HCT116 (cell line): ENCODE measurements at regions not wholly inside any gene's neighbourhood (a gene's known extent, or its start where the extent isn't known, plus 50 kb on each side); places are given as distances from the start of the nearest gene placed in this dataset.

Experiments used
- CTCF ChIP-seq, 3 experiments: fragments of 200-600 bp in 1 of 3; sonication (generic) in 1 of 3; IDR thresholded peaks in 2 of 3; conservative IDR thresholded peaks in 1 of 3; 2 replicates each; pipeline ENCODE4 v1.5.1; 2012 to 2017; ENCODE audit warnings: low read depth in 2 of 3, low read length in 2 of 3, antibody characterized with exemption in 1 of 3, borderline replicate concordance in 1 of 3, control low read depth in 1 of 3, mild to moderate bottlenecking in 1 of 3, mixed read lengths in 1 of 3, mixed run types in 1 of 3, moderate library complexity in 1 of 3; ENCODE audit not compliant: insufficient read depth in 1 of 3
- ELF1 ChIP-seq: IDR thresholded peaks from 2 replicates; pipeline ENCODE4 v1.6.1; 2012; ENCODE audit warnings: low read depth, borderline replicate concordance
- EZH2 ChIP-seq: fragments of 200-600 bp; sonication (generic); IDR thresholded peaks from 2 replicates; pipeline ENCODE4 v1.6.1; 2017; ENCODE audit warnings: antibody characterized with exemption, mixed run types
- POLR2A ChIP-seq: IDR thresholded peaks from 2 replicates; pipeline ENCODE4 v1.7.0; 2011; ENCODE audit warnings: borderline replicate concordance; ENCODE audit not compliant: insufficient read depth, insufficient read length; ENCODE audit errors: extremely low read depth
- POLR2AphosphoS5 ChIP-seq: IDR thresholded peaks from 2 replicates; pipeline ENCODE4 v1.6.1; 2011; ENCODE audit warnings: mild to moderate bottlenecking, low read depth, low read length, moderate library complexity
- RAD21 ChIP-seq: IDR thresholded peaks from 2 replicates; pipeline ENCODE4 v1.6.1; 2012; ENCODE audit warnings: low read depth, mild to moderate bottlenecking
- SIN3A ChIP-seq: IDR thresholded peaks from 2 replicates; pipeline ENCODE4 v1.6.1; 2012; ENCODE audit warnings: low read depth
- SP1 ChIP-seq: IDR thresholded peaks from 2 replicates; pipeline ENCODE4 v1.6.1; 2012; ENCODE audit warnings: low read depth
- YY1 ChIP-seq: IDR thresholded peaks from 2 replicates; pipeline ENCODE4 v1.6.1; 2011; ENCODE audit warnings: low read length, low read depth, moderate library complexity, mild to moderate bottlenecking; ENCODE audit not compliant: insufficient replicate concordance; ENCODE audit errors: extremely low read depth
- ZBTB33 ChIP-seq: IDR thresholded peaks from 2 replicates; pipeline ENCODE4 v1.6.1; 2011; ENCODE audit warnings: mild to moderate bottlenecking, low read length, moderate library complexity; ENCODE audit not compliant: insufficient replicate concordance; ENCODE audit errors: extremely low read depth
- ZFX ChIP-seq: fragments of 450-650 bp; IDR thresholded peaks from 2 replicates; pipeline ENCODE4 v1.6.1; 2017
- ZNF274 ChIP-seq: fragments of 200-500 bp; sonication (Bioruptor generic); IDR thresholded peaks from 2 replicates; pipeline ENCODE4 v1.6.1; 2014; ENCODE audit warnings: mild to moderate bottlenecking, low read depth, low read length, inconsistent platforms
- TF ChIP-seq, protein P1 (sequence below): IDR thresholded peaks from 2 replicates; pipeline ENCODE4 v1.6.1; 2012

DNA sequence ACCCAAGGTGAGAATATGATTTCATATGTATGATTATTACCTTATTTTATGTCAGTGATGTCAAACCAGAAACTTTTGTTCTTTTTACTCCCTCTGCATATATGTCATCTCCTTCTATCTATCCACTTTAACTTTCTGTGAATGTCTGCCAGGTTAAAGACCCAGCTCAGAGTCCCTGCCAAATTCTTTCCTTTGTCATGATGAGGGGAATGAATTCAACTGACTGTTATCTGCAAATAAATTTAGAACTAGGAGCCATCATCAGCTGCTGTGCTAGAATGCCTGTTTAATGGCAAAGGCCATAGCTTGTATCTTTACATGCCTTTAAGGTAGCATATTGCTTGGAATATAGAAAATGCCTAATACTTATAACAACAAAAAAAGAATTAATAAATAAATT, 815.6 kb upstream of the NEGR1 start:
- TF ChIP-seq SIN3A (no peak), EZH2 (no peak), RAD21 (no peak), POLR2AphosphoS5 (no peak), CTCF (IDR thresholded peaks at IDR 0.05 in 2 of 3, conservative IDR thresholded peaks at IDR 0.05 in 1 of 3; ENCODE audit: borderline replicate concordance in 1 of 3, insufficient read depth in 1 of 3, low read depth in 2 of 3, low read length in 2 of 3) (no peak), ZNF274 (no peak), POLR2A (no peak), YY1 (no peak), ZFX (no peak), ZBTB33 (no peak), ELF1 (no peak), SP1 (no peak)
- TF ChIP-seq, protein P1, sequence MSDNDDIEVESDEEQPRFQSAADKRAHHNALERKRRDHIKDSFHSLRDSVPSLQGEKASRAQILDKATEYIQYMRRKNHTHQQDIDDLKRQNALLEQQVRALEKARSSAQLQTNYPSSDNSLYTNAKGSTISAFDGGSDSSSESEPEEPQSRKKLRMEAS = no peak
